ENCODE measurements at regions not wholly inside any gene's neighbourhood (a gene's known extent, or its start where the extent isn't known, plus 50 kb on each side); places are given as distances from the start of the nearest gene placed in this dataset.

DNA sequence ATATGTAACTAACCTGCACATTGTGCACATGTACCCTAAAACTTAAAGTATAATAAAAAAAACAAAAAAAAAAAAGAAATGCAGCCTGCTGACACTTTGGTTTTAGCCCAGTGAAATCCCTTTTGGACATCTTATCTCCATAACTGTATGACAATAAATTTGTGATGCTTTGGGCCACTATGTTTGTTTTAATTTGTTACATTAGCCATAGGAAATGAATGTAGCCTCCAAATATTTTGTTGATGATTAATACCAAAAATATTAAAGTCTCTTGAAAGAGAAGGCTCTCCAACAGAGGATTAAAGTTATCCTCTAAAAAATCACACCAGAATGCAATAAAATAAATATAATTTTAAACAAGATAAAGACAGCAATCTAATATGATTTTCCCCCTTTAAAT lies 852.7 kb upstream of the SLIT2 start:
- no peak for DNase-seq
- no peak overlapping the region for H3K27ac Mint-ChIP-seq (ENCODE audit: unreplicated experiment)
- peaks cover 3% of the 10 kb centered on the region for H3K9me3 Mint-ChIP-seq (ENCODE audit: unreplicated experiment)
- H3K4me1 Mint-ChIP-seq (ENCODE audit: low read depth, unreplicated experiment), result no peaks in the 10 kb centered on the region
- H3K4me3 Mint-ChIP-seq (ENCODE audit: unreplicated experiment), result no peak overlapping the region
- no peaks in the 10 kb centered on the region for H3K36me3 Mint-ChIP-seq (ENCODE audit: unreplicated experiment)
- TF ChIP-seq, protein P1, sequence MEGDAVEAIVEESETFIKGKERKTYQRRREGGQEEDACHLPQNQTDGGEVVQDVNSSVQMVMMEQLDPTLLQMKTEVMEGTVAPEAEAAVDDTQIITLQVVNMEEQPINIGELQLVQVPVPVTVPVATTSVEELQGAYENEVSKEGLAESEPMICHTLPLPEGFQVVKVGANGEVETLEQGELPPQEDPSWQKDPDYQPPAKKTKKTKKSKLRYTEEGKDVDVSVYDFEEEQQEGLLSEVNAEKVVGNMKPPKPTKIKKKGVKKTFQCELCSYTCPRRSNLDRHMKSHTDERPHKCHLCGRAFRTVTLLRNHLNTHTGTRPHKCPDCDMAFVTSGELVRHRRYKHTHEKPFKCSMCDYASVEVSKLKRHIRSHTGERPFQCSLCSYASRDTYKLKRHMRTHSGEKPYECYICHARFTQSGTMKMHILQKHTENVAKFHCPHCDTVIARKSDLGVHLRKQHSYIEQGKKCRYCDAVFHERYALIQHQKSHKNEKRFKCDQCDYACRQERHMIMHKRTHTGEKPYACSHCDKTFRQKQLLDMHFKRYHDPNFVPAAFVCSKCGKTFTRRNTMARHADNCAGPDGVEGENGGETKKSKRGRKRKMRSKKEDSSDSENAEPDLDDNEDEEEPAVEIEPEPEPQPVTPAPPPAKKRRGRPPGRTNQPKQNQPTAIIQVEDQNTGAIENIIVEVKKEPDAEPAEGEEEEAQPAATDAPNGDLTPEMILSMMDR (IDR thresholded peaks at IDR 0.05; ENCODE audit: partially characterized antibody, unreplicated experiment), result no peak
- no peaks in the 10 kb centered on the region for H3K27me3 Mint-ChIP-seq (ENCODE audit: unreplicated experiment)

DNA sequence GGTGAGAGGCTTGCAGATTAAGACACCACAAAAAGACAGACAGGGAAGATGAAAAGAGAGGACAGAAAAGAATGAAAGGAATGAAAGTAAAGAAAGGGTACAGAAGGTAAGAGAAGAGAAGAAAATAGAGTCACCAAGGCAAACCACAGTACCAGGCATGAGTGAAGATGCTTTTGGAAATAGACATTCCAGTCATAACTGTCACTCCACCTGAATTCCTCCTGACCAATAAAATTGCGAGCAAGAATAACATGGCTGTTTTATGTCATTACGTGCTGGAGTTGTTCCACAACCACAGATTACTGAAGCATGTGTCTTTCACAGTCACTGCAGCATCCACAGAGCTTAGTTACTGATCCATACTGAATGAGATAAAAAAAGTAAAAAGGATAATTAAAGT lies 864.9 kb upstream of the SLIT2 start:
- DNase-seq, result no peak
- no peaks in the 10 kb centered on the region for H3K36me3 Mint-ChIP-seq (ENCODE audit: unreplicated experiment)
- H3K9me3 Mint-ChIP-seq (ENCODE audit: unreplicated experiment), result no peaks in the 10 kb centered on the region
- H3K4me3 Mint-ChIP-seq (ENCODE audit: unreplicated experiment), result no peak overlapping the region
- no peaks in the 10 kb centered on the region for H3K4me1 Mint-ChIP-seq (ENCODE audit: low read depth, unreplicated experiment)
- H3K27ac Mint-ChIP-seq (ENCODE audit: unreplicated experiment), result no peak overlapping the region
- TF ChIP-seq, protein P1 (IDR thresholded peaks at IDR 0.05; ENCODE audit: partially characterized antibody, unreplicated experiment), result no peak
- H3K27me3 Mint-ChIP-seq (ENCODE audit: unreplicated experiment), result no peaks in the 10 kb centered on the region

DNA sequence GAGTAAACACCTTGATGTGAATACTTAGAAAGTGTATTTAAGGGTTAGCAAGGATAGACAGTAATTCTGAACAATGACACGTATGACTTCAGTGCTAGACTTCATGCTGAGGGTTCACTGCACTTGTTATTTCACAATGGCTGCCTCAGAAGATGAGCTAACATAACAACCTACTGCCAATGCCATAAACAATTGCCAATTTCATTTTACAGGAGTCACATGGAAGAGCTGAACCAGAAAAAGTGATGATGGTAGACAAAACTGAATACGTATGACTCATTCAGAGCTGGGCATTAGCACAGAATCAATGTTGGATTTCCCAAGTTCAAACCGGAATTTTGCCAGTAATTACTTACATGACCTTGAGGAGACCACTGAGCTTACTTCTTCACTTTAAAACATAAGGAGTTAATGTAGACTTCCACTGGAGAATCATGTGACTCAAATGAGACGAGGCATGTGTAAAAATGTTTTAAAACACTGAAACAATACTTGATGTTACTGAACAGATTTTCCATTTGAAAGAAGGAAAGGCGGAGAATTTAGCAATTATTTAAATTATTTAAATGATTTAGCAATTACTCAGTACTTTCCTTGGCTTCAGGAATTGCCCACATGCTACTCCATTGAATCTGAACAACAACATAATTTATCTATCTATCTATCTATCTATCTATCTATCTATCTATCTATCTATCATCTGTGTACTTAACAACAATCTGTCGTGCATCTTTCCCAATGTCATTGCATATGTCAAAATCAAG lies 868.5 kb upstream of the SLIT2 start:
- no peaks in the 10 kb centered on the region for H3K27me3 Mint-ChIP-seq (ENCODE audit: unreplicated experiment)
- TF ChIP-seq, protein P1 (IDR thresholded peaks at IDR 0.05; ENCODE audit: partially characterized antibody, unreplicated experiment), result no peak
- no peaks in the 10 kb centered on the region for H3K36me3 Mint-ChIP-seq (ENCODE audit: unreplicated experiment)
- H3K4me1 Mint-ChIP-seq (ENCODE audit: low read depth, unreplicated experiment), result no peaks in the 10 kb centered on the region
- H3K9me3 Mint-ChIP-seq (ENCODE audit: unreplicated experiment), result no peaks in the 10 kb centered on the region
- no peak overlapping the region for H3K4me3 Mint-ChIP-seq (ENCODE audit: unreplicated experiment)
- DNase-seq, result no peak
- H3K27ac Mint-ChIP-seq (ENCODE audit: unreplicated experiment), result no peak overlapping the region

DNA sequence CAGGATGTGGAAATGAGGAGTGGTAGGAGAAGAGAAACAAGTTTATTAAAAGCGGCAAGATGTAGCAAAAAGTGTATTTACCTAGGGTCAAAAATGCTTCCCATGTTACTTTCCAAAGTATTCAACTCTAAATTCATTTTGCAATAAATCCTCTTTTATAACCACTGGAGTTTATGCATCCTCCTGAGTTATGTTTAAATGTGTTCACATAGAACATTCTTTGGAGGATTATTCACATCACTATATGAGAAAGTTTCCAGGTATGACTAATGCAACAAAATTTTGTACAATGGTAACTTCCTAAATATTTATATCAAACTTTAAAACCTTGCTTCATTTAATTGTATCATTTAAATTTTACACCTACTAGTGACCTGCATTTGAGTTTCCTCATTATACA lies 870.6 kb upstream of the SLIT2 start:
- TF ChIP-seq, protein P1 (IDR thresholded peaks at IDR 0.05; ENCODE audit: partially characterized antibody, unreplicated experiment), result no peak
- H3K27me3 Mint-ChIP-seq (ENCODE audit: unreplicated experiment), result no peaks in the 10 kb centered on the region
- DNase-seq, result no peak
- no peak overlapping the region for H3K4me3 Mint-ChIP-seq (ENCODE audit: unreplicated experiment)
- H3K27ac Mint-ChIP-seq (ENCODE audit: unreplicated experiment), result no peak overlapping the region
- H3K36me3 Mint-ChIP-seq (ENCODE audit: unreplicated experiment), result no peaks in the 10 kb centered on the region
- no peaks in the 10 kb centered on the region for H3K9me3 Mint-ChIP-seq (ENCODE audit: unreplicated experiment)
- H3K4me1 Mint-ChIP-seq (ENCODE audit: low read depth, unreplicated experiment), result no peaks in the 10 kb centered on the region

DNA sequence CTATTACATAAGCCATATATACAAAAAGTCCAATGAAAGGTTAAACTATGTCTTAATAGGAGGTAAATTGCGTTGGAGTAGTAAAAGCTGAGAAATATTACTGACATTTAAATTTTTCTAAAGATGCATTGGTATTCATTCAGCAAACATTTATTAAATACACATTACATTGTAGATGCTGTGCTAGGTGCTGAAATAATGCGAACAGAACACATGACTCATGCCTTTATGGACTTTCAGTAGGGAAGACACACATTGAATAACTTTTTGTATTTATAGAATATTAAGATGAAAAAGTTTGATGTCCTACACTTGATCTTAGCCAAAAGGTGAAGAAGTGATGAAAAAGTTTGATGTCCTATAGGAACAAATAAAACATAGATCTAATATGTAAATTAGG lies 871.1 kb upstream of the SLIT2 start:
- Mint-ChIP-seq H3K4me3 (ENCODE audit: unreplicated experiment) (no peak overlapping the region), H3K27ac (ENCODE audit: unreplicated experiment) (no peak overlapping the region), H3K4me1 (ENCODE audit: low read depth, unreplicated experiment) (peaks cover 1% of the 10 kb centered on the region), H3K9me3 (ENCODE audit: unreplicated experiment) (no peaks in the 10 kb centered on the region), H3K36me3 (ENCODE audit: unreplicated experiment) (no peaks in the 10 kb centered on the region), H3K27me3 (ENCODE audit: unreplicated experiment) (no peaks in the 10 kb centered on the region)
- DNase-seq, result no peak
- TF ChIP-seq, protein P1 (IDR thresholded peaks at IDR 0.05; ENCODE audit: partially characterized antibody, unreplicated experiment), result no peak

All from glutamatergic neuron (in vitro differentiated cells).